Neural crest cell (in vitro differentiated cells): ENCODE measurements at regions not wholly inside any gene's neighbourhood (a gene's known extent, or its start where the extent isn't known, plus 50 kb on each side); places are given as distances from the start of the nearest gene placed in this dataset.

Experiments used
- DNase-seq: peaks from one replicate; pipeline ENCODE4 v3.0.0; 2021; ENCODE audit warnings: low read depth, mixed read lengths, low spot score
- H3K27ac Mint-ChIP-seq: one replicate; pipeline ENCODE4 v1.8.0; 2021; ENCODE audit warnings: mild to moderate bottlenecking, mixed read lengths; ENCODE audit not compliant: unreplicated experiment
- H3K27me3 Mint-ChIP-seq: 2 replicates; pipeline ENCODE4 v1.8.0; 2021; ENCODE audit warnings: low read depth, mild to moderate bottlenecking, mixed read lengths
- H3K36me3 Mint-ChIP-seq: 2 replicates; pipeline ENCODE4 v1.8.0; 2021; ENCODE audit warnings: low read depth, mild to moderate bottlenecking, mixed read lengths
- H3K4me1 Mint-ChIP-seq: 2 replicates; pipeline ENCODE4 v1.8.0; 2021; ENCODE audit warnings: mixed read lengths
- H3K4me3 Mint-ChIP-seq: one replicate; pipeline ENCODE4 v1.8.0; 2021; ENCODE audit warnings: mild to moderate bottlenecking, mixed read lengths
- H3K9me3 Mint-ChIP-seq: 2 replicates; pipeline ENCODE4 v1.8.0; 2021; ENCODE audit warnings: mixed read lengths
- CTCF ChIP-seq: fragments of 200-600 bp; sonication (generic); conservative IDR thresholded peaks from 2 replicates; pipeline ENCODE4 v1.5.0; 2021; ENCODE audit warnings: antibody characterized with exemption, mild to moderate bottlenecking

GRCh38 chr15:95457520-95457919, 873.0 kb upstream of the NR2F2 start:
- Mint-ChIP-seq H3K9me3 (peaks cover under 1% of the 10 kb centered on the region), H3K36me3 (no peaks in the 10 kb centered on the region), H3K27ac (no peak overlapping the region), H3K4me1 (peaks cover 31% of the 10 kb centered on the region), H3K4me3 (no peak overlapping the region), H3K27me3 (no peaks in the 10 kb centered on the region)
- DNase-seq: no peak
- no peak for TF ChIP-seq CTCF

- TF ChIP-seq CTCF: no peak
- H3K36me3 Mint-ChIP-seq: no peaks in the 10 kb centered on the region
- H3K4me3 Mint-ChIP-seq: no peak overlapping the region
- H3K27me3 Mint-ChIP-seq: no peaks in the 10 kb centered on the region
- H3K27ac Mint-ChIP-seq: no peak overlapping the region
- H3K4me1 Mint-ChIP-seq: peaks cover 30% of the 10 kb centered on the region
- no peaks in the 10 kb centered on the region for H3K9me3 Mint-ChIP-seq
- no peak for DNase-seq
Observed at GRCh38 chr15:95458721-95459120, 871.8 kb upstream of the NR2F2 start.

GRCh38 chr15:95459273-95459672, 871.2 kb upstream of the NR2F2 start:
- H3K4me3 Mint-ChIP-seq: no peak overlapping the region
- no peaks in the 10 kb centered on the region for H3K9me3 Mint-ChIP-seq
- H3K4me1 Mint-ChIP-seq: peaks cover 25% of the 10 kb centered on the region
- H3K27ac Mint-ChIP-seq: no peak overlapping the region
- no peaks in the 10 kb centered on the region for H3K27me3 Mint-ChIP-seq
- no peaks in the 10 kb centered on the region for H3K36me3 Mint-ChIP-seq
- no peak for DNase-seq
- TF ChIP-seq CTCF: no peak

- Mint-ChIP-seq H3K27me3 (no peaks in the 10 kb centered on the region), H3K27ac (no peak overlapping the region), H3K36me3 (no peaks in the 10 kb centered on the region), H3K4me1 (peaks cover 12% of the 10 kb centered on the region), H3K9me3 (peaks cover 3% of the 10 kb centered on the region), H3K4me3 (no peak overlapping the region)
- no peak for DNase-seq
- TF ChIP-seq CTCF: no peak
Observed at GRCh38 chr15:95464509-95464908, 866.0 kb upstream of the NR2F2 start.

GRCh38 chr15:95468820-95469219, 861.7 kb upstream of the NR2F2 start:
- no peak for TF ChIP-seq CTCF
- no peak for DNase-seq
- H3K9me3 Mint-ChIP-seq: peaks cover 3% of the 10 kb centered on the region
- peaks cover 23% of the 10 kb centered on the region for H3K4me1 Mint-ChIP-seq
- no peaks in the 10 kb centered on the region for H3K27me3 Mint-ChIP-seq
- H3K27ac Mint-ChIP-seq: no peak overlapping the region
- H3K4me3 Mint-ChIP-seq: no peak overlapping the region
- H3K36me3 Mint-ChIP-seq: no peaks in the 10 kb centered on the region

GRCh38 chr15:95469496-95470000, 861.0 kb upstream of the NR2F2 start:
- no peak for TF ChIP-seq CTCF
- no peaks in the 10 kb centered on the region for H3K36me3 Mint-ChIP-seq
- no peak overlapping the region for H3K4me3 Mint-ChIP-seq
- H3K4me1 Mint-ChIP-seq: peaks cover 26% of the 10 kb centered on the region
- no peak for DNase-seq
- H3K27me3 Mint-ChIP-seq: no peaks in the 10 kb centered on the region
- H3K27ac Mint-ChIP-seq: peak overlapping the region; percentile 96
- peaks cover 3% of the 10 kb centered on the region for H3K9me3 Mint-ChIP-seq
